ENCODE measurements at regions not wholly inside any gene's neighbourhood (a gene's known extent, or its start where the extent isn't known, plus 50 kb on each side); places are given as distances from the start of the nearest gene placed in this dataset.
A peak's percentile ranks its signal among the peaks of the same experiment; 100 is the strongest.

DNA sequence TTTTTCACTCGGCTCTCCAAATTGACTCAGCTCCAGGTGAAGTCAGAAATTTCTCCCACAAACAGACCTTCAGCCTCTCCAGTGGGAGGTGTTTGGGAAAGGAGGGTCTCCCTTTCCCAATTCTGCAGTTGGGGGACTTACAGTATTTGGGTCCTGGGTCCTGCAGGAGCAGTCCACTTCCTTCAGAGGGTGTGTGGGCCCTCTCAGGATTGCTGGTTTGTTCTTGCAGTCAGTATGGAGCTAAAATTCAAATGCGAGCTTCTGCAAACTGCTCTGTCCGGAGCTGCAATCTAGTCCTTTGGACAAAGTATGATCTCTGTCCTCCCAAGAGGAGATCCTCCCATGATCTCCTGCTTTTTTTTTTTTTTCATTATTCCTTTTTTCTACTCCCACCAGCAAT lies 87.9 kb upstream of the MSTN start:
- Histone ChIP-seq H3K4me2 (ENCODE audit: insufficient read depth, low read length) (no peak overlapping the region), H2AFZ (ENCODE audit: low read depth, low read length) (peak overlapping the region; percentile 63; the same call in 1 of the 2 replicates), H3K4me1 (replicated peaks in 1 of 2; ENCODE audit: control insufficient read depth in 2 of 2, insufficient read depth in 2 of 2, low read length in 2 of 2) (no peaks in the 10 kb centered on the region; a peak in 1 of 5 replicates), H3K9me1 (ENCODE audit: control insufficient read depth, insufficient read depth, low read length) (no peaks in the 10 kb centered on the region), H4K20me1 (replicated peaks; ENCODE audit: control insufficient read depth, insufficient read depth, low read length) (no peaks in the 10 kb centered on the region), H3K9ac (ENCODE audit: insufficient read depth in 1 of 2, low read depth in 2 of 2, low read length in 2 of 2) (no peak overlapping the region), H3K36me3 (ENCODE audit: control insufficient read depth, insufficient read depth, low read length) (no peaks in the 10 kb centered on the region), H3K27me3 (ENCODE audit: control insufficient read depth in 2 of 2, insufficient read depth in 2 of 2, low read length in 2 of 2) (no peaks in the 10 kb centered on the region), H3K79me2 (ENCODE audit: control insufficient read depth, insufficient read depth, low read length) (no peaks in the 10 kb centered on the region), H3K27ac (ENCODE audit: extremely low read depth, low read depth, low read length) (no peak overlapping the region), H3K4me3 (no peak overlapping the region), H3K9me3 (replicated peaks; ENCODE audit: control insufficient read depth, insufficient read depth, low read depth, low read length) (no peaks in the 10 kb centered on the region)
- POLR2A ChIA-PET = no interaction called here
- no TSS peak for BruUV-seq (replicated peaks)
- TF ChIP-seq TGIF2 (CRISPR knock-in tag; IDR thresholded peaks at IDR 0.05) (no peak), BCL6 (CRISPR knock-in tag; IDR thresholded peaks at IDR 0.05) (no peak), PTBP1 (IDR thresholded peaks at IDR 0.05; ENCODE audit: low read depth, low read length) (no peak), RUNX1 (IDR thresholded peaks at IDR 0.05; ENCODE audit: low read depth) (no peak), ZNF830 (CRISPR knock-in tag; IDR thresholded peaks at IDR 0.05) (no peak)
- TF ChIP-seq, protein P1, sequence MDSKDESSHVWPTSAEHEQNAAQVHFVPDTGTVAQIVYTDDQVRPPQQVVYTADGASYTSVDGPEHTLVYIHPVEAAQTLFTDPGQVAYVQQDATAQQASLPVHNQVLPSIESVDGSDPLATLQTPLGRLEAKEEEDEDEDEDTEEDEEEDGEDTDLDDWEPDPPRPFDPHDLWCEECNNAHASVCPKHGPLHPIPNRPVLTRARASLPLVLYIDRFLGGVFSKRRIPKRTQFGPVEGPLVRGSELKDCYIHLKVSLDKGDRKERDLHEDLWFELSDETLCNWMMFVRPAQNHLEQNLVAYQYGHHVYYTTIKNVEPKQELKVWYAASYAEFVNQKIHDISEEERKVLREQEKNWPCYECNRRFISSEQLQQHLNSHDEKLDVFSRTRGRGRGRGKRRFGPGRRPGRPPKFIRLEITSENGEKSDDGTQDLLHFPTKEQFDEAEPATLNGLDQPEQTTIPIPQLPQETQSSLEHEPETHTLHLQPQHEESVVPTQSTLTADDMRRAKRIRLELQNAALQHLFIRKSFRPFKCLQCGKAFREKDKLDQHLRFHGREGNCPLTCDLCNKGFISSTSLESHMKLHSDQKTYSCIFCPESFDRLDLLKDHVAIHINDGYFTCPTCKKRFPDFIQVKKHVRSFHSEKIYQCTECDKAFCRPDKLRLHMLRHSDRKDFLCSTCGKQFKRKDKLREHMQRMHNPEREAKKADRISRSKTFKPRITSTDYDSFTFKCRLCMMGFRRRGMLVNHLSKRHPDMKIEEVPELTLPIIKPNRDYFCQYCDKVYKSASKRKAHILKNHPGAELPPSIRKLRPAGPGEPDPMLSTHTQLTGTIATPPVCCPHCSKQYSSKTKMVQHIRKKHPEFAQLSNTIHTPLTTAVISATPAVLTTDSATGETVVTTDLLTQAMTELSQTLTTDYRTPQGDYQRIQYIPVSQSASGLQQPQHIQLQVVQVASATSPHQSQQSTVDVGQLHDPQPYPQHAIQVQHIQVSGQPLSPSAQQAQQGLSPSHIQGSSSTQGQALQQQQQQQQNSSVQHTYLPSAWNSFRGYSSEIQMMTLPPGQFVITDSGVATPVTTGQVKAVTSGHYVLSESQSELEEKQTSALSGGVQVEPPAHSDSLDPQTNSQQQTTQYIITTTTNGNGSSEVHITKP (IDR thresholded peaks at IDR 0.05; ENCODE audit: partially characterized antibody) = no peak
- CTCF ChIA-PET (ENCODE audit: low intra/inter-chr PET ratio) = no interaction called here
- no peak for ATAC-seq
- no peak for FAIRE-seq
- in situ Hi-C loops (cut with MboI) (no loop called here), intact Hi-C loops (cut with micrococcal nuclease) (no loop called here)
- 58% methylated on average over 2 of the region's 3 CpGs for WGBS (ENCODE audit: insufficient coverage, low coverage, missing lambda C conversion rate)
- DNase-seq (ENCODE audit: extremely low read depth in 1 of 4, low spot score in 3 of 4) = no peak
